HFF-Myc (cell line): ENCODE measurements at regions not wholly inside any gene's neighbourhood (a gene's known extent, or its start where the extent isn't known, plus 50 kb on each side); places are given as distances from the start of the nearest gene placed in this dataset.
"Not testable (repeated sequence)": the region's sequence is repeated elsewhere in the genome, so short reads cannot be mapped to it uniquely, and the experiment has no call there.

Experiments used
- DNase-seq: peaks from one replicate; pipeline ENCODE4 v3.0.0-alpha.2; 2011; ENCODE audit warnings: low read depth; ENCODE audit errors: extremely low read depth
- H3K4me3 ChIP-seq: replicated peaks from 2 replicates; pipeline ENCODE4 v1.5.1; 2011; ENCODE audit warnings: low read depth, mild to moderate bottlenecking, control low read depth, low read length
- TF ChIP-seq, protein P1 (sequence below): IDR thresholded peaks from 2 replicates; pipeline ENCODE4 v1.5.1; 2012; ENCODE audit warnings: mild to moderate bottlenecking, low read depth, low read length, control low read depth; ENCODE audit errors: missing control alignments

- TF ChIP-seq, protein P1, sequence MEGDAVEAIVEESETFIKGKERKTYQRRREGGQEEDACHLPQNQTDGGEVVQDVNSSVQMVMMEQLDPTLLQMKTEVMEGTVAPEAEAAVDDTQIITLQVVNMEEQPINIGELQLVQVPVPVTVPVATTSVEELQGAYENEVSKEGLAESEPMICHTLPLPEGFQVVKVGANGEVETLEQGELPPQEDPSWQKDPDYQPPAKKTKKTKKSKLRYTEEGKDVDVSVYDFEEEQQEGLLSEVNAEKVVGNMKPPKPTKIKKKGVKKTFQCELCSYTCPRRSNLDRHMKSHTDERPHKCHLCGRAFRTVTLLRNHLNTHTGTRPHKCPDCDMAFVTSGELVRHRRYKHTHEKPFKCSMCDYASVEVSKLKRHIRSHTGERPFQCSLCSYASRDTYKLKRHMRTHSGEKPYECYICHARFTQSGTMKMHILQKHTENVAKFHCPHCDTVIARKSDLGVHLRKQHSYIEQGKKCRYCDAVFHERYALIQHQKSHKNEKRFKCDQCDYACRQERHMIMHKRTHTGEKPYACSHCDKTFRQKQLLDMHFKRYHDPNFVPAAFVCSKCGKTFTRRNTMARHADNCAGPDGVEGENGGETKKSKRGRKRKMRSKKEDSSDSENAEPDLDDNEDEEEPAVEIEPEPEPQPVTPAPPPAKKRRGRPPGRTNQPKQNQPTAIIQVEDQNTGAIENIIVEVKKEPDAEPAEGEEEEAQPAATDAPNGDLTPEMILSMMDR, result no peak
- DNase-seq, result no peak
- H3K4me3 ChIP-seq, result no peak overlapping the region
Observed at GRCh38 chr13:90272356-90272755, 1075.1 kb upstream of the MIR17HG start.

DNA sequence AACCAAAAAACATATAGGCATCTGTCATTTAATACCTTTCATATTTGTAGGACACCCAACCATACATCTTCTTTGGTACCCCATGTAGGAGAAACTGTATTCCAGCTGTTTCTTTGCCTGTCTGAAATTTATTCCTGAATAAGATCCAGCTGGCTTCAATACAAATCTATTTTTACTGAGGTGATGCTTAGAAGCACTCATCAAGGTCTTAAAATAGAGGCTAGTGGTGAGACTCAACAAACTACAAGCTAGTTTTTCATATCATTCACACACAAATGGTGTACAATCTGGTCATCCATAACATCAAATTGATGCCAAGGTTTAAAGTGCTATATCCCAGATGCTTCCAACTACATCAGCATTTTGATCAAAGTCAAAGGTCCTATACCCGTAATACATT, 1071.3 kb upstream of the MIR17HG start:
- no peak overlapping the region for H3K4me3 ChIP-seq
- TF ChIP-seq, protein P1, result no peak
- no peak for DNase-seq

- not testable (repeated sequence) for DNase-seq, H3K4me3 ChIP-seq
Observed at GRCh38 chr13:90278231-90278630, 1069.3 kb upstream of the MIR17HG start.

DNA sequence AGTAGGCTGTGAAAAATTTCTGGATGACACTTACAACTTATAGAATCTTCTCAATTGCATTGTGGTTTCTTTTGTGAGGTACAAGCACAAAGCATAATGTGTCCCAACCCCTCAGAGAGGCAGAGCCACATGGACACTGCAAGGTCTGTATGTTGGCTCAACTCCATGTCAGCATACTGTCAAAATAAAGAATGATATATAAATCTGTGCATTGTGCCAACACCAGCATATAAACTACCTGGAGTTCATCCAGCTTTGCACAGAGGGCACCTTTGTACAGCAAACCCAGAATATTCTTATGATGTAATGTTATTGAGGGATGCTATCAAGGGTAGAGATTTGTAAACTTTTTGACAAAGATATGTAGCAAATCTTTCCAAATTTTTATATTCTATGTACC, 1065.8 kb upstream of the MIR17HG start:
- TF ChIP-seq, protein P1, result no peak

DNA sequence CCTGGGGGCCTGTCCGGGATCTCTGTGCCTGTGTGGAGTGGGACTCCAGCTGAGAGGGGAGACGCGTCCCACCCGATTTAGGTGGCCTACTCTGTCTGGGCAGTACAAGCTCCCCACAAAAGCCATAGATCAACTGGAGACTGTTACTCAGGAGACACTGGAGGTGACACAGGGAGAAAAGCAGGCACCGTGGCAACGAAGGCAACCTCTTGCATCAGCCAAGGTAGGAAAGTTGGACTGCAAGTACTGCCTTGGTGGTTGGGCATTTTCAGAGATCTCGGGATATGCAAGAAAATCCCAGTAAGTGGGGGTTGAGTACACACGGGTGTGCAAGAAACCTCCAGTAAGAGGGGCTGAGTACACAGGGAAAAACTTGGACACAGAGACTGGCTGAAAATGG, 1060.0 kb upstream of the MIR17HG start:
- DNase-seq, result no peak
- TF ChIP-seq, protein P1, result no peak
- no peak overlapping the region for H3K4me3 ChIP-seq

More for the DNA sequence above, 1065.8 kb upstream of the MIR17HG start:
- H3K4me3 ChIP-seq, result no peak overlapping the region
- no peak for DNase-seq

DNA sequence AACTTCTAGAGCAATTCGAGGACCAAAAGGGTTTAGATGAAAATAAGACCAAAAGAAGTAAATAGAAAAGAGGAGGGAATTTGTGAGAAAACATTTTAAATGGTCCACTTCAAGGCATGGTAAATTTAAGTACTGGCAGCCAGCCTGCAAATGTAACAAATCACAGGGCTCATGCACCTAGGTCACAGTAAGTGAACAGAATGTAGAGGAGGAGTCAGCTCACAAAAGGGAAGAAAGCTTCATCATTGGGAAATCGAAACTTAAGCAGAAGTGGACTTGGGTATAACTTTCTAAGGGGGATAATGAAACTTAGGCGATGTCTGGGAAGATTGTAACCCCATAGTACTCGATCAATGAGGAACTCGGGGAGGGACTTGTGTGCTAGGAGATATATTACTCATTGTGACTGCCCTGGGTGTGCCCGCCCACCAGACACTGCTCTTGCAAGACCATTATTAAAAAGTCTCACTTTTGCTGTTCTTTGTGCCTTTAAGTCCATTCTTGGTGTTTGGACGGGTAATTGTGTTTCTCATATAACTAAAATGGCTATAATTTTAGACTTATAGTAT, 1053.6 kb upstream of the MIR17HG start:
- DNase-seq, result no peak
- H3K4me3 ChIP-seq, result no peak overlapping the region
- TF ChIP-seq, protein P1, result no peak

- H3K4me3 ChIP-seq, result no peak overlapping the region
- TF ChIP-seq, protein P1, result no peak
- no peak for DNase-seq
Observed at GRCh38 chr13:90299238-90299637, 1048.2 kb upstream of the MIR17HG start.
